D721Med (cell line): ENCODE measurements at regions not wholly inside any gene's neighbourhood (a gene's known extent, or its start where the extent isn't known, plus 50 kb on each side); places are given as distances from the start of the nearest gene placed in this dataset.

Experiments used
- DNase-seq: peaks from one replicate; pipeline ENCODE4 v3.0.0; 2011; ENCODE audit warnings: low spot score; ENCODE audit not compliant: insufficient read length
- FAIRE-seq: peaks from 2 replicates; lab custom pipeline; 2011; peaks lifted over from hg19 to GRCh38; lab: Jason Lieb, UNC
- TF ChIP-seq, protein P1 (sequence below): IDR thresholded peaks from 2 replicates; pipeline ENCODE4 v1.5.1; 2012; ENCODE audit warnings: mild to moderate bottlenecking, control low read depth; ENCODE audit not compliant: insufficient read depth; ENCODE audit errors: missing control alignments

DNA sequence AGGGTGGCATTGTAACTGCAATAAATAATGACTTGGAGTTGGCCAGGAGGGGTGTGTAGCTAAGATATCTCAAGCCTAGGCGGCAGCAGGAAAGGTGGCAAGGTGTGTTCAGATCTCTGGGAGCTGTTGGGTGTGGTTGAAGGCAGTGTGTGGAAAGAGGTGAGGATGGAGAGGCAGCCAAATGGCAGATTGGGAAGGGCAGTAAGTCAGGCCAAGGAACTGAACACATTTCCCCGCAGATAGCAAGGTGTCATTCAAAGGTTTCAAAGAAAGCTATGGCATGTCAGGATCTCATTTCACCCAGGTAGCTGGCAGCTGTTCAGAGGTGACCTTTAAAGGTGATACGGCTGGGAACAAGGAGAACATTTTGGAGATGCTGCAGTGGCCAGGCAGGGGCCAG is 586.0 kb upstream of the MGMT start:
- DNase-seq (no peak), FAIRE-seq (no peak)
- TF ChIP-seq, protein P1, sequence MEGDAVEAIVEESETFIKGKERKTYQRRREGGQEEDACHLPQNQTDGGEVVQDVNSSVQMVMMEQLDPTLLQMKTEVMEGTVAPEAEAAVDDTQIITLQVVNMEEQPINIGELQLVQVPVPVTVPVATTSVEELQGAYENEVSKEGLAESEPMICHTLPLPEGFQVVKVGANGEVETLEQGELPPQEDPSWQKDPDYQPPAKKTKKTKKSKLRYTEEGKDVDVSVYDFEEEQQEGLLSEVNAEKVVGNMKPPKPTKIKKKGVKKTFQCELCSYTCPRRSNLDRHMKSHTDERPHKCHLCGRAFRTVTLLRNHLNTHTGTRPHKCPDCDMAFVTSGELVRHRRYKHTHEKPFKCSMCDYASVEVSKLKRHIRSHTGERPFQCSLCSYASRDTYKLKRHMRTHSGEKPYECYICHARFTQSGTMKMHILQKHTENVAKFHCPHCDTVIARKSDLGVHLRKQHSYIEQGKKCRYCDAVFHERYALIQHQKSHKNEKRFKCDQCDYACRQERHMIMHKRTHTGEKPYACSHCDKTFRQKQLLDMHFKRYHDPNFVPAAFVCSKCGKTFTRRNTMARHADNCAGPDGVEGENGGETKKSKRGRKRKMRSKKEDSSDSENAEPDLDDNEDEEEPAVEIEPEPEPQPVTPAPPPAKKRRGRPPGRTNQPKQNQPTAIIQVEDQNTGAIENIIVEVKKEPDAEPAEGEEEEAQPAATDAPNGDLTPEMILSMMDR: no peak

DNA sequence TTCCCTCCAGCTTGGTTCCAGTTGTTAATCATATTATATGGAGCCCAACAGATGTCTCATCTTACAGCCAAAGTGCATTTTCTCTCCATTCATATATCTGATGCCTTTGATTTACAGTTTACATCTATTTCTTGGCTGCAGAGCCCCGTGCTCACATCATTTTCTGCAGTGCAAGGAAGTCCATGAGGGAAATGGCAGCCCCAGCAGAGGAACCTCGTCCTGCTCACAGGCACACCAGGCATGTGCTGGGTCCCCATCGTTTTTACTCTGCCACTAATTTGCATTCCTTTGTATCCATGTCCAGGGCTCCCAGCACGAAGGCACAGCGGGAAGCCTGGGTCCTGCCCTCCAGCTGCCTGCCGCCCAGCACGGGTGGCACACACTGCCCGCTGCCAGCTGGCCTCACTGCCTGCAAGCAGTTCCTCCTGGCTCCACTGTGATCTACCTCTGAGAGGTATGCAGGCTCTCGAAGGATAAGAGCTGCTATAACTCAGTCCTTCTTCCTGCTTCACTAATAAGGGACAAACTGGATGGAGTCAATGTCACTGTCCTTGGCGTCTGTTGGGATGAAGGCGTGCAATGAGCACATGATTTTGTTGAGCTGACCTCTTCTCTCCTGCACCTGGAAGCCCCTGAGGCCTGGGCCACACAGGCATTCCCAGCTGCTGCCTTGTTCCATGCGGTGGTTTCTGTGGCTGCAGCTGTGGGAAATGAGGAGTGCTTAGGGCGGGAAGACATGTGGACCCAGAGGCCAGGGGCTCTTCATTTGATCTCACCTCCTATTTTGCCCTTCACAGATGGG is 583.6 kb upstream of the MGMT start:
- FAIRE-seq (no peak), DNase-seq (no peak)
- TF ChIP-seq, protein P1: no peak

DNA sequence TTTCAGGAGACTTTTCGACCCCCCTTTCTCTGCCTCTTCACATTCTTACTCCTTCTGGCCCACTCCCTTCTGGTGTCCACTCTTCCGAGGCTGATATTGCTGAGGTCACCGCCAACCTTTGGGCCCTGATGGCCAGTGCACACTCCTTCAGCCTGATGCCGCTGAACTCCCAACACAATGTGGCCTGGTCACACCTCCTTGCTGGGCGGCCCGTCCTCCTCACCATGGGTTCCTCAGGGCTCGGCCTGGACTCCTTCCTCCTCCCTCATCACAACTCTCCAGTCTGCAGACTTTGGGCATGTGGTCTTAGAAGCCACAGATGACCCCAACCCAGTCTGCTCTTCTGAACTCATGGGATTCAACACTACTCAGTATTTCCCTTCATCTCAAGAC is 583.0 kb upstream of the MGMT start:
- no peak for FAIRE-seq
- TF ChIP-seq, protein P1: no peak
- no peak for DNase-seq

DNA sequence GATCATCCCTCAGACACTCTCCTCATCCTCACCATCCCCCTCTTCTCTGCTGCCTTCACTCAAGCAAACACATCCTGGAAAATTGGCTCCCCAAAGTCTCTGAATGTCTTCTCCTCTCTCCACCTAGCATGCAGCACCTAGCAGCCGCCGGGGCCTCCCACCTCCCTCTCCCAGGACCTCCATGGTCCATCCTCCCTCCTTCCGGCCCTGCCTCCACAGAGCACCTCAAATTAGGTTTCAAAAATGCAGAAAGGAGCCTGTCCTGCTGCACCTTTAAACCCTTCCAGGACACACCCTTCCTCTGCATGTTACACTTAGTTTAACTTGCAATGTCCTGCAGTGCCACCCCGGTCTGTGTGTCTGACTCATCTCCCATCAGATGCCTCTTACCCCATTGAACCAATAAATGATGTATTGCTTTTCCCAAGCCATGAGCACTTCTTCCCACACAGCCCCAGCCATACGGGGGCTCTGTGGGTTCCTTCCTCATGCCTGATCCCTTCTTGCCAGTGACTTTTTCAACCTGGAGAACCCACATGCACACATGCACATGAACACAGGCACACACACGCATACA is 582.5 kb upstream of the MGMT start:
- no peak for FAIRE-seq
- TF ChIP-seq, protein P1: no peak
- no peak for DNase-seq

DNA sequence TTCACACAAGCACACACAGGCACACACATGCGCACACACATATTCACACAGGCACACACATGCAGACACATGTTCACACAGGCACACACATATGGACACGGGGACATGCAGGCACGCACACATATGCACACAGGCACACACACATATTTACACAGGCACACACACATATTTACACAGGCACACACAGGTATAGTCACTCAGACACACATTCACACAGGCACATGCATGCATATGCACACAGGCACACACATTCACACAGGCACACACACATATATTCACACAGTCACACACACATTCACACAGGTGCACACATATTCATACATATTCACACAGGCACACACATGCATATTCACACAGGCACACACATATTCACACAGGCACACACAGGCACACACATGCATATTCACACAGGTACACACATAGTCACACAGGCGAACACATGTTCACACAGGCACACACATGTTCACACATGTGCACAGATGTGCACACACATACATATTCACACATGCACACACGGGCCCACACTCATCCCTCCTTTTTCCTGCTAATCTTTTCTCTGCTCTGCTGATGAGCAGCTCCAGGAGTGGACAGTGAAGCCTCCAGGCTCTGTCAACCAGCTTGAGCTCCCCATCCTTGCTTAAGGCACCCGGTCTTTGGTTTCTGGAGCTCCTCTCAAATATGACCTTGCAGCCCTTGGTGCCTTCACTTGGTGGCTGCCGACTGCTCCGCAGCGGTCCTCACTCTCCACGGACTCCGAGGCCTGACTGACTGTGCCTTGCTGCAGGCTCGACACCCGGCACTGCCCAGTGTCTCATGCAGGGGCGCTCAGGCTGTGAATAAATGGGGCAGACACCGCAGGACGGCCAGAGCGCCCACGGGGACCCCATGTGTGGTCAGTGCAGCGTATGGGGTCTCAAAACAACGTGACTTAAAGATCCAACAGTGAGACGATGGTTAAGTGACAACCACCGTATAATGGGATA is 581.2 kb upstream of the MGMT start:
- FAIRE-seq (no peak), DNase-seq (no peak)
- TF ChIP-seq, protein P1: no peak

DNA sequence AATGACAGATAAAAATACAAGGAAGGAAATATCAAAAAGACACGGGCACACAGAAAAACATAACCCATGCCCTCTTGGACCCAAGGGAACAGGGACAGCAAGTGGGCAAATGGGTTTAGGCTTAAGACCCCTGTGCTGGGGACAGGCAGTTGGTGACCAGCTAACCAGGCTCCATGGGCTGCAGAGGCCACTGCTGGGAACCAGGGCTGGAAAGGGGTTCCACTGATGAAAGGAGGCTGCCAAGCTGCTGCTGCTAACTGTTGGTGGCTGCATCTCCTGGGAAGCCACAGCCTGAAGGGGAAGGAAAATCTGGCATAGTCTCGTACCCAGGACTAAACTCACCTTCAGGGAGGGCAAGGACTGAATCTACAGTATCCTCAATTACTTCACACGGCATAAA is 579.2 kb upstream of the MGMT start:
- DNase-seq (no peak), FAIRE-seq (no peak)
- TF ChIP-seq, protein P1: no peak
